OCI-LY1 (cell line): ENCODE measurements at regions not wholly inside any gene's neighbourhood (a gene's known extent, or its start where the extent isn't known, plus 50 kb on each side); places are given as distances from the start of the nearest gene placed in this dataset.

Source experiments
- CTCF ChIP-seq: fragments of 200-600 bp; sonication (generic), shearing (Covaris generic); IDR thresholded peaks from 2 replicates; pipeline ENCODE4 v1.5.1; 2017; ENCODE audit warnings: mild to moderate bottlenecking, antibody characterized with exemption, low read length, moderate library complexity, mixed read lengths
- EZH2 ChIP-seq: fragments of 200-600 bp; sonication (generic), shearing (Covaris generic); IDR thresholded peaks from 2 replicates; pipeline ENCODE4 v1.8.0; 2017; ENCODE audit warnings: borderline replicate concordance, mixed run types, mild to moderate bottlenecking, antibody characterized with exemption, low read length, moderate library complexity, mixed read lengths

GRCh38 chr20:11018668-11019170 is 344.9 kb upstream of the JAG1 start:
- TF ChIP-seq CTCF (no peak), EZH2 (no peak)
